H1 (cell line): ENCODE measurements at regions not wholly inside any gene's neighbourhood (a gene's known extent, or its start where the extent isn't known, plus 50 kb on each side); places are given as distances from the start of the nearest gene placed in this dataset.

Experiments
- CTCF ChIA-PET: fragments of 300-600 bp; sonication (Branson Sonifier 250); formaldehyde crosslinking; loops from one replicate; lab custom pipeline; 2021; ENCODE audit not compliant: partially characterized antibody; lab: Charles Lee
- POLR2A ChIA-PET: fragments of 300-600 bp; sonication (Branson Sonifier 250); formaldehyde crosslinking; loops from one replicate; lab custom pipeline; 2021; ENCODE audit warnings: inconsistent platforms; ENCODE audit not compliant: partially characterized antibody; lab: Charles Lee
- DNase-seq, 2 experiments: peaks; one replicate each; pipeline versions ENCODE4 v3.0.0 to v3.0.0-alpha.2; 2010 to 2022; ENCODE audit warnings: low spot score in 2 of 2, low read depth in 1 of 2, mixed read lengths in 1 of 2
- FAIRE-seq: peaks from 2 replicates; lab custom pipeline; 2011; peaks lifted over from hg19 to GRCh38; lab: Jason Lieb, UNC
- H2AFZ ChIP-seq: 2 replicates; pipeline ENCODE4 v1.8.1; 2012; ENCODE audit warnings: low read length, inconsistent platforms
- H2AK5ac ChIP-seq: 2 replicates; pipeline ENCODE4 v1.6.1; 2013; ENCODE audit warnings: low read depth, low read length
- H2BK120ac ChIP-seq: replicated peaks from 2 replicates; pipeline ENCODE3; 2013; ENCODE audit warnings: low read depth, low read length, inconsistent platforms
- H2BK12ac ChIP-seq: 2 replicates; pipeline ENCODE4 v1.6.1; 2013; ENCODE audit warnings: low read depth, low read length
- H2BK15ac ChIP-seq: 2 replicates; pipeline ENCODE4 v1.6.1; 2013; ENCODE audit warnings: low read length
- H2BK20ac ChIP-seq: 2 replicates; pipeline ENCODE4 v1.6.1; 2013; ENCODE audit warnings: low read length
- H2BK5ac ChIP-seq: 2 replicates; pipeline ENCODE4 v1.6.1; 2013; ENCODE audit warnings: low read depth, low read length
- H3K14ac ChIP-seq: 2 replicates; pipeline ENCODE4 v1.6.1; 2013; ENCODE audit warnings: inconsistent platforms; ENCODE audit not compliant: insufficient read length
- H3K18ac ChIP-seq: 2 replicates; pipeline ENCODE4 v1.6.1; 2013; ENCODE audit warnings: low read length; ENCODE audit errors: extremely low read depth
- H3K23ac ChIP-seq: 2 replicates; pipeline ENCODE4 v1.6.1; 2013; ENCODE audit warnings: inconsistent platforms; ENCODE audit not compliant: insufficient read length
- H3K23me2 ChIP-seq: 2 replicates; pipeline ENCODE4 v1.6.1; 2013; ENCODE audit warnings: low read depth, low read length
- H3K27ac ChIP-seq: 2 replicates; pipeline ENCODE4 v1.6.1; 2011; ENCODE audit warnings: low read depth, low read length, inconsistent platforms
- H3K27me3 ChIP-seq, 4 experiments: replicated peaks in 1 of 4; 1 replicate in 1 of 4; 2 replicates in 3 of 4; pipeline versions ENCODE4 v1.6.1 to v1.8.1; 2011 to 2013; ENCODE audit warnings: low read length in 3 of 4, mild to moderate bottlenecking in 3 of 4, inconsistent platforms in 2 of 4, mixed read lengths in 2 of 4, moderate library complexity in 1 of 4; ENCODE audit not compliant: control insufficient read depth in 3 of 4, insufficient read depth in 3 of 4; ENCODE audit errors: extremely low read depth in 1 of 4
- H3K36me3 ChIP-seq, 4 experiments: 2 replicates each; pipeline versions ENCODE4 v1.6.1 to v1.8.1; 2011 to 2013; ENCODE audit warnings: mild to moderate bottlenecking in 4 of 4, low read length in 3 of 4, moderate library complexity in 2 of 4, control low read depth in 1 of 4, inconsistent platforms in 1 of 4; ENCODE audit not compliant: insufficient read depth in 4 of 4, control insufficient read depth in 2 of 4
- H3K4ac ChIP-seq: replicated peaks from 2 replicates; pipeline ENCODE3; 2013; ENCODE audit warnings: low read length, low read depth, mixed read lengths, inconsistent platforms; ENCODE audit not compliant: insufficient read length
- H3K4me1 ChIP-seq, 4 experiments: replicated peaks in 1 of 4; 1 replicate in 1 of 4; 2 replicates in 3 of 4; pipeline versions ENCODE4 v1.6.1 to v1.8.1; 2011 to 2013; ENCODE audit warnings: low read length in 3 of 4, inconsistent platforms in 2 of 4, mixed read lengths in 1 of 4; ENCODE audit not compliant: insufficient read depth in 4 of 4, control insufficient read depth in 3 of 4
- H3K4me2 ChIP-seq, 2 experiments: 2 replicates each; pipeline versions ENCODE4 v1.6.1 to v1.8.1; 2011 to 2013; ENCODE audit warnings: low read depth in 2 of 2, low read length in 2 of 2, control low read depth in 1 of 2, inconsistent platforms in 1 of 2, mild to moderate bottlenecking in 1 of 2; ENCODE audit not compliant: insufficient read depth in 1 of 2
- H3K4me3 ChIP-seq, 4 experiments: fragments of 200-600, 300-600 bp in 1 of 4; sonication (generic), shearing (Covaris generic), sonication (Bioruptor Twin) in 1 of 4; 2 replicates each; pipeline versions ENCODE4 v1.5.1 to v1.8.1; 2011 to 2016; ENCODE audit warnings: low read length in 4 of 4, low read depth in 3 of 4, control low read depth in 2 of 4, inconsistent platforms in 2 of 4, mild to moderate bottlenecking in 2 of 4, mixed read lengths in 1 of 4, moderate library complexity in 1 of 4; ENCODE audit not compliant: insufficient read depth in 2 of 4; ENCODE audit errors: extremely low read depth in 1 of 4
- H3K56ac ChIP-seq: replicated peaks from 2 replicates; pipeline ENCODE3; 2013; ENCODE audit warnings: low read depth, mild to moderate bottlenecking, mixed read lengths, low read length, inconsistent platforms; ENCODE audit not compliant: insufficient read length
- H3K79me1 ChIP-seq: 2 replicates; pipeline ENCODE4 v1.6.1; 2013; ENCODE audit warnings: low read depth, low read length, control low read depth
- H3K79me2 ChIP-seq, 2 experiments: 2 replicates each; pipeline versions ENCODE4 v1.6.1 to v1.8.1; 2012 to 2013; ENCODE audit warnings: low read length in 2 of 2, mild to moderate bottlenecking in 2 of 2, inconsistent platforms in 1 of 2; ENCODE audit not compliant: insufficient read depth in 2 of 2, control insufficient read depth in 1 of 2
- H3K9ac ChIP-seq, 4 experiments: replicated peaks in 1 of 4; 1 replicate in 1 of 4; 2 replicates in 3 of 4; pipeline versions ENCODE4 v1.6.1 to v1.8.1; 2011 to 2013; ENCODE audit warnings: low read depth in 3 of 4, low read length in 3 of 4, control low read depth in 2 of 4, mild to moderate bottlenecking in 2 of 4, moderate library complexity in 2 of 4, inconsistent platforms in 1 of 4; ENCODE audit errors: extremely low read depth in 1 of 4
- H3K9me3 ChIP-seq, 2 experiments: 2 replicates each; pipeline versions ENCODE4 v1.6.1 to v1.8.1; 2012 to 2013; ENCODE audit warnings: mild to moderate bottlenecking in 2 of 2, moderate library complexity in 2 of 2, control low read depth in 1 of 2, inconsistent platforms in 1 of 2, low read depth in 1 of 2, low read length in 1 of 2, mixed read lengths in 1 of 2; ENCODE audit not compliant: insufficient read depth in 2 of 2
- H4K20me1 ChIP-seq, 2 experiments: replicated peaks in 1 of 2; 2 replicates each; pipeline versions ENCODE3 to v1.8.1; 2011 to 2013; ENCODE audit warnings: inconsistent platforms in 2 of 2, low read length in 2 of 2, mild to moderate bottlenecking in 1 of 2; ENCODE audit not compliant: insufficient read depth in 2 of 2, control insufficient read depth in 1 of 2
- H4K5ac ChIP-seq: 2 replicates; pipeline ENCODE4 v1.6.1; 2013; ENCODE audit warnings: low read length, low read depth, mixed read lengths, inconsistent platforms; ENCODE audit not compliant: insufficient read length
- H4K8ac ChIP-seq: 2 replicates; pipeline ENCODE4 v1.8.0; 2013; ENCODE audit warnings: mild to moderate bottlenecking, moderate library complexity, low read length, inconsistent platforms; ENCODE audit not compliant: insufficient read depth; ENCODE audit errors: extremely low read depth
- H4K91ac ChIP-seq: replicated peaks from 2 replicates; pipeline ENCODE3; 2013; ENCODE audit warnings: low read length, mixed read lengths, inconsistent platforms; ENCODE audit not compliant: insufficient read length
- BACH1 ChIP-seq: IDR thresholded peaks from 2 replicates; pipeline ENCODE4 v1.6.1; 2012; ENCODE audit warnings: low read length, improper control_type of control experiment
- EGR1 ChIP-seq: IDR thresholded peaks from 2 replicates; pipeline ENCODE4 v1.6.1; 2011; ENCODE audit warnings: low read depth, low read length, borderline replicate concordance
- FOSL1 ChIP-seq: IDR thresholded peaks from 2 replicates; pipeline ENCODE4 v1.6.1; 2011; ENCODE audit warnings: mild to moderate bottlenecking, low read depth, low read length, moderate library complexity; ENCODE audit not compliant: insufficient read depth
- GABPA ChIP-seq: IDR thresholded peaks from 2 replicates; pipeline ENCODE4 v1.6.1; 2011; ENCODE audit warnings: mild to moderate bottlenecking, low read length, moderate library complexity, borderline replicate concordance; ENCODE audit not compliant: insufficient read depth
- HDAC6 ChIP-seq: IDR thresholded peaks from one replicate; pipeline ENCODE4 v1.7.1; 2012; ENCODE audit warnings: low read depth, mild to moderate bottlenecking, inconsistent platforms, low read length, moderate library complexity
- JUN ChIP-seq: IDR thresholded peaks from 2 replicates; pipeline ENCODE4 v1.6.1; 2011; ENCODE audit warnings: low read depth, mild to moderate bottlenecking, improper control_type of control experiment, low read length
- JUND ChIP-seq: IDR thresholded peaks from 2 replicates; pipeline ENCODE4 v1.6.1; 2011; ENCODE audit warnings: mild to moderate bottlenecking, improper control_type of control experiment, low read length
- KDM4A ChIP-seq: IDR thresholded peaks from one replicate; pipeline ENCODE4 v1.7.1; 2012; ENCODE audit warnings: low read depth, mild to moderate bottlenecking, moderate library complexity, low read length, inconsistent platforms; ENCODE audit not compliant: severe bottlenecking
- TEAD4 ChIP-seq: IDR thresholded peaks from 2 replicates; pipeline ENCODE4 v1.6.1; 2012; ENCODE audit warnings: low read depth, low read length, inconsistent platforms, mixed read lengths
- USF2 ChIP-seq: IDR thresholded peaks from 2 replicates; pipeline ENCODE4 v1.6.1; 2011; ENCODE audit warnings: low read length, improper control_type of control experiment
- ZNF274 ChIP-seq: IDR thresholded peaks from 2 replicates; pipeline ENCODE4 v1.7.0; 2012; ENCODE audit warnings: low read length, borderline replicate concordance; ENCODE audit errors: extremely low read depth
- WGBS, 2 experiments: shearing (Covaris generic) in 1 of 2; methylation state at CpG; one replicate each; pipeline versions ENCODE4 v1.1.6 to v1.1.7; 2013 to 2015; ENCODE audit warnings: low lambda C conversion rate in 2 of 2, mixed read lengths in 2 of 2, inconsistent platforms in 1 of 2, low coverage in 1 of 2, missing lambda C conversion rate in 1 of 2; ENCODE audit not compliant: insufficient replicate concordance in 2 of 2, insufficient coverage in 1 of 2, insufficient read length in 1 of 2; ENCODE audit errors: extremely low coverage in 1 of 2, missing lambda C conversion rate in 1 of 2; 5-methylcytosine and 5-hydroxymethylcytosine counted together

- Histone ChIP-seq H2BK20ac (no peak overlapping the region), H2BK5ac (no peak overlapping the region), H3K4ac (no peak overlapping the region), H3K9ac (no peak overlapping the region), H3K4me3 (no peak overlapping the region), H3K79me1 (no peaks in the 10 kb centered on the region), H2AFZ (no peak overlapping the region), H3K23ac (no peak overlapping the region), H3K4me2 (no peak overlapping the region), H3K9me3 (no peaks in the 10 kb centered on the region), H3K27me3 (no peaks in the 10 kb centered on the region), H3K27ac (no peak overlapping the region), H4K20me1 (no peaks in the 10 kb centered on the region), H2BK12ac (no peak overlapping the region), H3K4me1 (no peaks in the 10 kb centered on the region), H2AK5ac (no peak overlapping the region), H3K56ac (no peak overlapping the region), H2BK120ac (no peak overlapping the region), H4K8ac (no peak overlapping the region), H2BK15ac (no peak overlapping the region), H4K91ac (no peak overlapping the region), H4K5ac (no peak overlapping the region)
- ChIA-PET CTCF (interaction anchor here (0.9 to 5.0 kb wide), 9 partner anchors 12 to 635 kb away, joined by 3 to 36 read pairs (median 4); no protein-coding TSS in a partner anchor), POLR2A (interaction anchor here (0.8 kb wide), 1 partner anchor 10 kb away, joined by 4 read pairs; no protein-coding TSS in a partner anchor)
- no peak for FAIRE-seq
- 94% methylated on average over 5 of the region's 5 CpGs; no CpG with 5 or more reads in 1 of the 2 experiments for WGBS, 2 experiments
- TF ChIP-seq FOSL1 (no peak), JUND (no peak), USF2 (no peak), ZNF274 (no peak), EGR1 (no peak), BACH1 (no peak), HDAC6 (no peak), GABPA (no peak), KDM4A (no peak), TEAD4 (no peak), JUN (no peak)
- TF ChIP-seq, all 59 proteins: peak for 0
- DNase-seq: no peak
- Histone ChIP-seq H3K79me2 (no peaks in the 10 kb centered on the region), H3K36me3 (peaks cover 5 to 27% (median 14%) of the 10 kb centered on the region in 4 experiments; a peak in 7 of 8 replicates), H3K23me2 (no peaks in the 10 kb centered on the region), H3K14ac (no peak overlapping the region), H3K18ac (no peak overlapping the region)
These were observed 192.8 kb upstream of the RGS6 start for GRCh38 chr14:71739273-71739990.
